Osteoblast (primary cell): ENCODE measurements at regions not wholly inside any gene's neighbourhood (a gene's known extent, or its start where the extent isn't known, plus 50 kb on each side); places are given as distances from the start of the nearest gene placed in this dataset.
"Not testable (repeated sequence)": the region's sequence is repeated elsewhere in the genome, so short reads cannot be mapped to it uniquely, and the experiment has no call there.

Experiments
- DNase-seq: peaks from one replicate; pipeline ENCODE4 v3.0.0; 2011; ENCODE audit warnings: low spot score, mixed read lengths; ENCODE audit not compliant: insufficient read length; ENCODE audit errors: missing footprints
- H2AFZ ChIP-seq: 2 replicates; pipeline ENCODE4 v1.6.0; 2011; ENCODE audit warnings: mild to moderate bottlenecking, low read length
- H3K27ac ChIP-seq: 2 replicates; pipeline ENCODE4 v1.5.1; 2011; ENCODE audit warnings: mild to moderate bottlenecking, low read depth, low read length, moderate library complexity
- H3K27me3 ChIP-seq: 2 replicates; pipeline ENCODE4 v1.6.0; 2012; ENCODE audit warnings: mild to moderate bottlenecking, control low read depth, inconsistent platforms, low read length, moderate library complexity; ENCODE audit not compliant: insufficient read depth
- H3K36me3 ChIP-seq: 2 replicates; pipeline ENCODE4 v1.5.1; 2011; ENCODE audit warnings: mild to moderate bottlenecking, low read length, control low read depth, moderate library complexity; ENCODE audit not compliant: insufficient read depth
- H3K4me1 ChIP-seq: 2 replicates; pipeline ENCODE4 v1.5.1; 2011; ENCODE audit warnings: mild to moderate bottlenecking, low read length, control low read depth, moderate library complexity; ENCODE audit not compliant: insufficient read depth
- H3K4me2 ChIP-seq: 2 replicates; pipeline ENCODE4 v1.6.0; 2011; ENCODE audit warnings: mild to moderate bottlenecking, low read length; ENCODE audit not compliant: insufficient read depth
- H3K4me3 ChIP-seq: fragments of 200-600 bp; sonication (generic); 3 replicates; pipeline ENCODE4 v1.5.1; 2012; ENCODE audit warnings: mild to moderate bottlenecking, low read length, inconsistent platforms; ENCODE audit not compliant: insufficient read depth
- H3K79me2 ChIP-seq: 2 replicates; pipeline ENCODE4 v1.6.0; 2012; ENCODE audit warnings: mild to moderate bottlenecking, low read length, control low read depth, inconsistent platforms; ENCODE audit not compliant: insufficient read depth
- H3K9me3 ChIP-seq: 2 replicates; pipeline ENCODE4 v1.5.1; 2011; ENCODE audit warnings: low read depth, low read length, control low read depth
- H4K20me1 ChIP-seq: 2 replicates; pipeline ENCODE4 v1.6.0; 2012; ENCODE audit warnings: mild to moderate bottlenecking, low read length, control low read depth; ENCODE audit not compliant: insufficient read depth
- CTCF ChIP-seq: IDR thresholded peaks from 2 replicates; pipeline ENCODE4 v1.5.1; 2011; ENCODE audit warnings: mild to moderate bottlenecking, low read depth, low read length, moderate library complexity; ENCODE audit errors: extremely low read depth

GRCh38 chr4:3588517-3589194, 56.4 kb upstream of the LRPAP1 start:
- not testable (repeated sequence) for H3K27ac ChIP-seq, H3K4me3 ChIP-seq, H3K27me3 ChIP-seq, H2AFZ ChIP-seq, H3K4me2 ChIP-seq, H3K36me3 ChIP-seq, H3K79me2 ChIP-seq, DNase-seq, H4K20me1 ChIP-seq, H3K9me3 ChIP-seq, H3K4me1 ChIP-seq

- DNase-seq, H2AFZ ChIP-seq: not testable (repeated sequence)
Observed at GRCh38 chr4:3586596-3586995, 54.4 kb upstream of the LRPAP1 start.

GRCh38 chr4:3585567-3585966, 53.3 kb upstream of the LRPAP1 start:
- not testable (repeated sequence) for H3K9me3 ChIP-seq, H3K79me2 ChIP-seq, H3K4me3 ChIP-seq, H2AFZ ChIP-seq, H3K4me1 ChIP-seq, H3K27ac ChIP-seq, H4K20me1 ChIP-seq, H3K36me3 ChIP-seq, H3K27me3 ChIP-seq, H3K4me2 ChIP-seq
- DNase-seq = peak; percentile 21

More at GRCh38 chr4:3586596-3586995, 54.4 kb upstream of the LRPAP1 start:
- H3K36me3 ChIP-seq, H3K79me2 ChIP-seq, H3K4me2 ChIP-seq, H3K27ac ChIP-seq, H3K4me3 ChIP-seq, H3K27me3 ChIP-seq, H3K9me3 ChIP-seq, H3K4me1 ChIP-seq, H4K20me1 ChIP-seq: not testable (repeated sequence)

GRCh38 chr4:3582091-3582475, 49.9 kb upstream of the LRPAP1 start:
- no peak for TF ChIP-seq CTCF
- Histone ChIP-seq H4K20me1 (no peaks in the 10 kb centered on the region), H3K9me3 (no peaks in the 10 kb centered on the region), H3K4me3 (no peak overlapping the region), H3K36me3 (no peaks in the 10 kb centered on the region), H3K79me2 (no peaks in the 10 kb centered on the region), H3K4me1 (no peaks in the 10 kb centered on the region), H3K27ac (no peak overlapping the region), H3K27me3 (no peaks in the 10 kb centered on the region), H2AFZ (no peak overlapping the region), H3K4me2 (no peak overlapping the region)
- DNase-seq = no peak
